GM19025 (cell line): ENCODE measurements at regions not wholly inside any gene's neighbourhood (a gene's known extent, or its start where the extent isn't known, plus 50 kb on each side); places are given as distances from the start of the nearest gene placed in this dataset.
"Not testable (repeated sequence)": the region's sequence is repeated elsewhere in the genome, so short reads cannot be mapped to it uniquely, and the experiment has no call there.

Experiments
- ATAC-seq: cut with Tn5 transposase; IDR thresholded peaks from one replicate; pipeline ENCODE4 v1.9.1; 2021; ENCODE audit warnings: mild to moderate bottlenecking, low read depth, moderate library complexity; ENCODE audit not compliant: unreplicated experiment

DNA sequence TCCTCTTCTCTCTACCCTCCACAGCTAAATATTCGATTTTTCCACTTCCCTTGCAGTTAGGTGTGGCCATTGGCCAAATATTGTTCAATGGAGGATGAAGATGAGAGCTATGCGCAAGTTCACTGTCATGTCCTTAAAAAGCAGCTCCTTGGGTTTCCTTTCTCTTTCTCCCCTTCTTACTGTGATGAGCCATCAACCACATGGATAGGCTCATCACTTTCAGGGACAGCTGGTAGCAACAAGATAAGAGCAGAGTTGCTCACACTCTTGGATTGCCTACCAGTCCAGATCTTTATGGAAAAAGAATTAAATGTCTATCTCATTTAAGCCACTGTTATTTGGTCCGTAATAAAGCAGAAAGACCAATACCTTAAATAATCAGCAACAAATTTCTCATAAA lies 377.0 kb downstream of the DDX10 start:
- ATAC-seq: no peak

DNA sequence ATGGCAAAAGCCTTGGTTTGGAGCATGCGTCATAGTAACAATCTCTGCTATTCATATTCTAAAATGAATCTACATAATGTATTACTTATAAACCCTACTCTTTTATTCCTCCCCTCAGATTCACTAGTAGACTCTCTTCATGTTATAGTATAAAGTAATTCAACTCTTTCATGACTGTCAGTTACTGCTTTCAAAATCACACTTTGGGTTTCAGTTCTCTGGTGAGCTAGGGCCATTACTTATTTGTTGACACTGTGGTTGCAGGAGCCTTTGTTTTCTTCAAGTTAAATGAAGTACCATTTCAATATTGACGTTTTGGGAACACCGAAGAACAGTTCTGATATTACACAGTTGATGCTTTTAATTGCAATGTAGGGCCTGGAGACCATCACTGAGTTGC lies 378.4 kb downstream of the DDX10 start:
- no peak for ATAC-seq

DNA sequence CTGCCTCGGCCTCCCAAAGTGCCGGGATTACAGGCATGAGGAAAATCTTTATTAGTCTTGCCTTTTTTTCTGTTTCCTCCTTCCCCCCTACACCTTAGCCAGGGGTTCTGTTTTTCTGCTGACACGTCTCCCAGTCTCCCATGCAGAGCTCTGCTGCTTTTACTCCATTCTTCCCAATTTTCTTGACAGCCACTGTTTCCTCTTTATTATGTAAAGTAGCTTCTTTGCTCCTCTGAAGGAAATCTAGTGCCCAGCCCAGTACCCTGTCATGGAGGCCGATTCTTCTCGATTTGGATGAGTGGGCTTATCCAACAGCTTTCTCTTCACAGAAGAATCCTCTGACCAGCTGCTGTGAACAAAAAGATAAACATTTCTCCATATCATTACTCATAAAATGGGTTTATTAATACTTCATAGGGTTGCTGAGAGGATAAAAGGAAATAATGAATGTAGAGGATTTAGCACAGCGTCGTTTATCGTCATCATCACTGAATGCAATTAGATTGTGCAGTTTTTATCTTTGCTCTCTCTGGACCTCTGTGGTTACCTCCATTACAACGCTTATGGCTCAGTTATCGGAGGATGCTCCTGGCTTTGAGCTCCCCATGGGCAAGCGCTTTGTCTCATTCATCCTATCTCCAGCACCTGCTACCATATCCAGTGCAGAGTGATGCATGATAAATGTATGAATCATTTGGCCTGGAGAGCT lies 375.6 kb upstream of the C11orf87 start:
- no peak for ATAC-seq

DNA sequence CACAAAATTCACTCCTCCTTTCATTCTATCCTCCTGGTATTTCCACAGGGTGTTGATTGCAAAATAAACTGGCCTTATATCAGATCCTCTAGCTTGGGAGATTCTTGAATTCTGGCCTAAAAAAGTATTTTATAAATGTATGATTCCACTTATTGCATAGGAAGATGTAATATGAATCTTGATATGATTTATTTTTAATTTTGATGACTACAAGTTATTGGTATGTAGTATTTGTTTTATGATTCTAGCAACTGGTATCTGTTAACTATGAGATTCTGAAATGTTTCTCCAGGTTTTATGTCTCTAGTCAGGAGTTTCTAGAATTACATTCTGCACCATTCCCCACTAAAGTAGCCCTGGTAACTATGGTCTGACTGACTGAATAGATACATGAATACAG lies 373.9 kb upstream of the C11orf87 start:
- no peak for ATAC-seq

DNA sequence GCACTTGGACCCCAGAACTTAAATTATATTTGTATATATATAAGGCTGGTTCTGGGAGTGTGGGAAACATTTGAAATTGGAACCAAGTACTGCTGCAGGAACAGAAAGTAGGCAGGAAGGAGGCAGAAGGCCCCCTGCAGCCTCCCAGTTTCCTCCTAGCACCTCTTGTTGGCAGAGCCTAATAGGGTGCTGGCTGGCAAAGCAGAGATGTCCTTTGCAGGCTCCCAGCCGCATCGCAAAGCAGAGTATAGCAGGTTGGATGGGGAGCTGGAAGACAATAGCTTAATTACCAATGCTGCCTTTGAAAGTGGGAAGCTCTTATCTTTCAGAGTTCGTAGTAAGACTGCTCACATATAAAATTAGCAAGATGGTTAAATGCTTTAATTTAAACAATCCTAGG lies 370.8 kb upstream of the C11orf87 start:
- ATAC-seq: no peak

DNA sequence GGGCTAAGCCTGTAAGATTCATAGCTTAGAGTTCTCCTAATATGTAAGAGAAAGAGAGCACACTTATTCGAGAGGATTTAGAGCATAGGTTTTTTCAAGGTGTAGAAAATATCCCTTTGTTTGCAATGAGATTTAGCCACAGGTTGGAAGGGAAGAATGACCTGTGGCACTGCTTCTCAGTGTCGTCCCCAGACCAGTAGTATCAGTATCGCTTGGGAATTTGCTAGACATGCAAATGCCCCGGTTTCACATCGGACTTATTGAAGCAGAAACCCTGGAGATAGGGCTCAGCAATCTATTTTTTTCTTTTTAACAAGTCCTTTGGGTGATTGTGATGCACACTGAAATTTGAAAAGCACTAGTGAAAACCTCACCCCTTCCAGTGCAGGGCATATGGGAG lies 362.6 kb upstream of the C11orf87 start:
- no peak for ATAC-seq

DNA sequence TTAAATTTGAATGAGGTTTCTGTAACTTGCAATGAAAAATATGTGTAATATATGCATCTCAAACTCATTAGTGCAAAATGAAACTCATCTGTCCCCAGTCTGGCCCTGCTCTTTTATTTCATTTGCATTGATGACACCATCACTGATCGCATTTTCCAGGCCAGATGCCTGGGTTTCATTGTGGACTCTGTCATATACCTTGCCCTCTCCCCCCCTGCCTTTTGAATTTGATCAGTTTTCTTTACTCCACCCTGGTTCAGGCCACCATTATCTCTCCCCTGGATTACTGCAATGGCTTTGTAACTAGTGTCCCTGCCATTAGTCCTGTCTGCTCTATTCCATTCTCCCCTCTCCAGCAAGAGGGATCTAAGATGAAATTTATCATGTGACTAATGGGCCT lies 360.6 kb upstream of the C11orf87 start:
- ATAC-seq: no peak

DNA sequence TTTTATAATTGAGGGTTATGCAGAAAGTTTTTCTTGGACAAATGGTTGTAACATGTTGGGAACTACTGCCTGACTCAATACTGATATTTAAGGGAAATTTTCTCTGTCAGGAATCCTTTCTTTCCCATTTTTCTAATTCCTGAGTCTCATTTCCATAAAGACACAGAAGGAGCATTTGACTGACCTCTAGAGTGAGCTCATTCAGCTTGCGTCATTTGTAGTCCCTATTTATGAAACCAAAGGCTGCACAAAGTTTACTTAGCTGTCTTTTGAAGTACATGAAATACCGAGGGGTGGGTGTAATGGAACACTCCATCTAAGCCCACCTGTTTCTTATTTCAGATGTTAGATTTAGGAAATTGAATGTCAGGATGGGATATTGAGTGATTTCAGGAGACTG lies 359.5 kb upstream of the C11orf87 start:
- ATAC-seq: no peak

DNA sequence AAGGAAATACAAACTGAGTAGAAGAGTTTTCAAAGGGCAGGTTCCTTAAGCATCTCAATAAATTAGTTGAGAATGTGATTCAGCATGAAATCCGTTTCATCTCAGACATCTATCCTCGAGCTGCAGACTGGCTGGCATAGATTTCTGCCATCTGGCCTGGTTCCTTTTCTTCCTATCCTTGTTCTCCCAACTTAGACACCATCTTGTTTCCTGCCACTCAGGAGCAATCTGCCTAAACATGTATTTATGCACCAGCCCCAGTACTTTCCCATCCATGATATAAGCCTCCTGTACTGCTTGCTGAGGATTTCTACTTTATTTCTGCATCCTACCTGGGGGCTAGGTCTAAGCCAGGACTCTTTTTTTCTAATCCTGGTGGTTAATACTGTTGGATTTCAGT lies 359.1 kb upstream of the C11orf87 start:
- no peak for ATAC-seq

DNA sequence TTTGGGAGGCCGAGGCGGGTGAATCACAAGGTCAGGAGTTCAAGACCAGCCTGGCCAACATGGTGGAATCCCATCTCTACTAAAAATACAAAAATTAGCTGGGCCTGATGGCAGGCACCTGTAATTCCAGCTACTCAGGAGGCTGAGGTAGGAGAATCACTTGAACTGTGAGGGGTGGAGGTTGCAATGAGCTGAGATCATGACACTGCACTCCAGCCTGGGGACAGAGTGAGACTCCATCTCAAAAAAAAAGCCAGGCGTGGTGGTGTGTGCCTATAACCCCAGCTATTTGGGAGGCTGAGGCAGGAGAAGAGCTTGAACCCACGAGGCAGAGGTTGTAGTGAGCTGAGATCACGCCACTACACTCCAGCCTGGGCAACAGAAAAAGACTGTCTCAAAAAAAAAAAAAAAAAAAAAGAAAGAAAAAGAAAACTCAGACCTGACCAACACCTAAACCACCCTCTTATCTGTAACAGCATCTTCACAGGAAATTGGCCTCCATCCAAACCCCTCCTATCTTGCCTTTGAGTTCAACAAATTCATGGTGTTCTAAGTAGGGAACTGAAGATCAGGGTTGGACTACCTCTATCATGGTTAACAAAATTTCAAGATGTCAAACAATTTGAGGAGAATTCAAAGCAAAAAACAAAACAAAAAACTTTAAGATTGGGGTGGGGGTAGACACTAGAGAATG lies 357.2 kb upstream of the C11orf87 start:
- ATAC-seq: not testable (repeated sequence)

DNA sequence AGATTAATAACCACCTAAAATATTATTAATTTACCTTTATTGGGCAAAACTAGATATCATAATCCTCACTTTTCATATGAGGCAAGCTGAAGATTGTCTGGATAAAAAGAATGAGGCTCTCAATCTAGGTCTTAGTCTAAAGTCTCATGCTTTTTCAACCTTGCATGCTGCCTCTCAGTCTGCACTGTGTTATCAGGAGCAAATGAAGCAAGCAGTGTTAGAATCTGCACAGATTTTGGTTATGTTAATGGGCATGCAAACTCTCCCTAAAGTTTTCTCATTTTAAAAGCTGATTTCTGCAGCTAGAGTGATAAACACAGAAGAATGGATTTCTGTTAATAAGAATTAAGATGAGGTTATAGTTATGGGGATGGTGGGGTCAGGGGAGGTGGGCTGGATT lies 350.7 kb upstream of the C11orf87 start:
- no peak for ATAC-seq

DNA sequence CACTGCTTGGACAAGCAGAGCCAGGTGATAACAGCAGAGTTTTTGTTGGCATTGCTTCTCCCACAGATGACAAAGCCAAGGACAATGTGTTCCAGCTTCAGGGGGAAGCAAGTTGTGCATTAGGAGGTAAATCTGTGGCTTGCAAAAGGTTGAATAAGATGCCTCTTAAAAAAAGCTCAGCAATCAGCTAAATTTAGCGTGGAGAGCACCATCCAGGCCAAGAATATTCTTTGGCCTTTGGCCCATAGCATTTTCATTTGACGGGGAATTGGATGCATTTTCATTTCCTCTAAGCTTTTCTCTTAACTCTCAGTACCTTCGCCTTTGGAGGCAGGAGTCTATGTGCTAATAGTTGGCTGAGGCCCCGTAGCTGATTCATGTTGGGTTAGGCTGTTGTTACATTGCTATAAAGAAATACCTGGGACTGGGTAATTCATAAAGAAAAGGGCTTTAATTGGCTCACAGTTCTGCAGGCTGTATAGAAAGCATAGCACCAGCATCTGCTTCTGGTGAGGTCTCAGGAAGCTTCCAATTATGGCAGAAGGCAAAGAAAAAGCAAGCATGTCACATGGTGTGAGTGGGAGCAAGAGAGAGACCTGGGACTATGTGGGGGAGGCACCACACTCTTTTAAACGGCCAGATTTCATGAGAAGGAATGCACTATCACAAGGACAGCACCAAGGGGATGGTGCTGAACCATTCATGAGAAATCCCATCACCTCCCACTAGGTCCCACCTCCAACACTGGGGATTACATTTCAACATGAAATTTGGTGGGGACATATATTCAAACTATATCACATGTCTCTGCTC lies 350.1 kb upstream of the C11orf87 start:
- ATAC-seq: no peak

DNA sequence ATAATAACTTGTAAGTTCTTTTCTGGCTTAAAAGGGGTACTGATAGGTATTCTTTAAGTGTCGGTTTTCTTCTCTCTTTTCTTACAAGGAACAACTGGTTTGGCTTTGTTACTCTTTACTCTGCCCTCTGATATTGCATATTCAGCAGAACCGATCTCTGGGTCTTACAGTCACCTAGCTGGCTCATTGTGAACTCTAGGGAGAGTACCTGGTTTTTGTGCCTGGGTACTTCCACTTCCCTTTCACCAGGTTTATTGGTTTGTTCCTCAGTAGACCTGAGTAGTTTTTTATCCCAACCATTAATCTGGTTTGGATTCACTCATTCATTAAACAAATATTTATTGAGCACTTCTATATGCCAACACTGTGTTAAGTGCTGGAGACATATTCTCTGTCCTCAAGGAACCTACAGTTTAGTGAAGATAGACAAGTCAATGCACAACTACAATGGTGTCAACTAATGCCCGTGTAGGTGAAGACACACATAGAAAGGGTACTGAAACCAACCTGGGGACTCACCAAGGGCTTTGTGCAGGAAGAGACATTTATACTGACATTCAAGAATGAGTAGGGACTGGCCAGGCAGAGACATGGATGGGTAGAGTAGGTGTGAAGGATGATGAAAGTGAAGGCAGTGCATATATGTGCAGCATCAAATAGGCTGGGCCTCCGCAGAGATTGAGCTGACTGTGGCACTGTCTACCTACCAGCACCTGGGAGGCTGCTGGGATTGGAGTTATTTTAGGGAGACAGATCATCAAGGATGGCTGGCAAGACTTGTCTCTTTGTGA lies 348.8 kb upstream of the C11orf87 start:
- ATAC-seq: no peak

DNA sequence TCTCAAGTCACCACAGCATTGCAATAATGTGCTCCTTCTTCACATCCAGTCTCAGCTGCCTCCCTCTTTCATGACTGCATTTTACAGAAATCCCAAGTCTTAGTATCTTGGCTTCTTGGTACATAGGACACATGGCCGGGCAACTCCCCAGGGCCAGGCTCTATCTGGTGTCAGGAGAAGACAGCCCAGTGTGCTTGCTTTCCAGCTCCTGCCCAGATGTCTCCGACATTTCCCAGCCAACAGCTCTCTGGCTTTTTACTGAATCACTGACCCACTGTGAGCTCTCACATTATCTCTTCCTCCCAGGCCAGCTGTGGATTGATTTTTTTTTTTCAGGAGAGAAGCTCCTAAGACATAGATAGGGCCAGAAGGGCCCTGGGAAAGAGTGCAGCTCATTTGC lies 346.0 kb upstream of the C11orf87 start:
- no peak for ATAC-seq

DNA sequence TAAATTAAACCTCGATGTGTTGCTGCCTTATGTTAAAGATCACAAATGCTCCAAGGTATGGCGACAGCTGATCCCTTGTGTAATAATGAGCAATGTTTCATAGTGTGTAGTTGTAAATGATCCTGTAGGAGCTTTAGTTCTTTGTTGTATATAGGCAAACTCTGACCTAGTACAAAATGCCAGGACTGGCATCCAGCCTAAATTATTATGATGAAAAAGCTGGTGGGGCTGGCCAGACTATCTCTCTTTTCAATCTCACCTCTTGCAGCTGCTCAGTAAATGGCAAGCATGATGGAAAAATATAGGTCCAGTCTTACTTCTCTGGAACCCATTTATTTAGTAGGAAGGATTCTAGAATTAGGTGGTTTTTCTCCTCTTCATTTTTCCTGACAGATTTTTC lies 345.1 kb upstream of the C11orf87 start:
- ATAC-seq: no peak

DNA sequence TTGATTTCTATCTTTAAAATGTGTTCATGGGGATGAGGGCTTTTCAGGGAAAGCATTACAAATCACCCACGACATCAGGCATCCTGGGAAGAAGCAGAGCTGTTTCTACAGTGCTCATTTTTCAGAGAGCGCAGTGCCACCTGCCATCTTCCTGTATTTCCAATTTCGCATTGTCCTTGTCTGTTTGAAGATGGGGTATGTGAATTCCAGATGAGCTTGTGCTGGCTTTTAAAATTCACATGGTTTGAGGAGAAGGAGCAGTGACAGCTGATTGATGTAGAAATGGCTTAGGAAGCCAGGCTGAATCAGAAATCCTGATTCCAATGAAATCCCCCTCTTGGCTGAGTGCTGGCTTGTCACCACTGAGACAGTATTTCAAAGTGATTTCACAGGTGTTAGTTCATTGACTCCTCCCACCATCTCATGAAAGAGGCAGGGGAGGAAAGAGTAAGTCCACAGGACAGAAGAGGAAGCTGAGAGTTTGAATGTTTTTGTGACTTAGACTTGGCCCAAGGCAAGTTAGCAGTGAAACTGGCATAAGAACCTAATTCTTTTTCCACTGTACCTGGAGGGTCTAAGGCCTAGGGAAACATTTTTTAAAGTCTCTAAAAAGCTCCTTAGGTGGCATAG lies 344.6 kb upstream of the C11orf87 start:
- ATAC-seq: no peak

DNA sequence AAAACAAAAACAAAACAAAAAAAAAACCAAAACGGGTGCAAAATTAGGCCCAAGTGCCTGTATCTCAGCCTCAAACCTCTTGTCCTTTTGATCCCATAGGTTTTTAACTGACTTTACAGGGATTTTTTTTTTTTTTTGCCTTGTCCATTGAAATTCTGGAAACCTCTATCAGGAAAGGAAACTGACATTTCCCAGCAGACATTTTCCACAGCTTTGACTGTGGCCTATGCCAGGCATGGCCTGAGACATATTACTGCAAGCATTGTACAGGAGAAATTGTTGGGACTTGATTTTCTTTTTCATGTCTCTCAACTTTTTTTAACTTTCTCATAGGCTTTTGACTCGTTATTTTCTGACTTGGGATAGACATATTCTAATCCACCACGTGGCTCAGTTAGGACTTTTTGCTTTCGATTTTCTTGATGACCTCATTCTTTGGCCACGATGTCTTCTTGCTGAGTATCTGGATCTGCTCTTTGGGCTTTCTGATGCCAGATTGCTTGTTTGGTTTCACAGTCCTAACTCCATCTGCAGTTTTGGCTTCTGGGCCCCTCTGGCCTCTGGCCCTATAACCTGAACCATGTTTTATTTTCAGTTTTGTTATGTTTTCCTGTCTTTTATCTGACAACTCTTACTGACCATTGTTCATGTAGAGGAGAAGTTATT lies 336.1 kb upstream of the C11orf87 start:
- no peak for ATAC-seq

DNA sequence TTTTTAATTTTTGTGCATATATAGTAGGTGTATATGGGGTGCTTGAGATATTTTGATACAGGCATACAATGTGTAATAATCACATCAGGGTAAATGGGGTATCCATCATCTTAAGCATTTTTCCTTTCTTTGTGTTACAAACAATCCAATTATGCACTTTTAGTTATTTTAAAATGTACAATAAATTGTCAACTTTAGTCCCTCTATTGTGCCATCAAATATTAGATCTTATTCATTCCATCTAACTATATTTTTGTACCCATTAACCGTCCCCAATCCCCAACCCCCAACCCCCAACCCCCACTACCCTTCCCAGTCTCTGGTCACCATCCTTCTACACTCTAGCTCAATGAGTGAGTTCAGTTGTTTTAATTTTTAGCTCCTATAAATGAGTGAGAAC lies 335.1 kb upstream of the C11orf87 start:
- no peak for ATAC-seq

DNA sequence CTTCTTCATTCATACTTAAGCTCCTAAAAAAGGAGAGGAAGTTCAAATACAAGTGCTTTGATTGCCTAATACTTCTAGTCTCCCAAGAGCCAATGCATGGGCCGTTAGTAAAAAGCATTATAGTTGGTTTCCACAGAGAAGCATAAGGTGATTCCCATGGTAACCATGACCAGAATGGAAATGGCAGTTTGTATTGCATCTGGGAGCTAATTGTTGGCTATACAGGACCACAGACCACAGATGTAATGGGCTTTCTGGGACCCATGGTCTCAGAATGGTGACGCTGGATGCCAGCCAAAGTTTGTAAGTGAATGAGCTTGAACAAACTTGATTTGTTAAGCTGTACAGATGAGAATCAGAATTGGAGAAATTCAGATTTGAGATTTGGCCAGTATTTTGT lies 333.9 kb upstream of the C11orf87 start:
- no peak for ATAC-seq

DNA sequence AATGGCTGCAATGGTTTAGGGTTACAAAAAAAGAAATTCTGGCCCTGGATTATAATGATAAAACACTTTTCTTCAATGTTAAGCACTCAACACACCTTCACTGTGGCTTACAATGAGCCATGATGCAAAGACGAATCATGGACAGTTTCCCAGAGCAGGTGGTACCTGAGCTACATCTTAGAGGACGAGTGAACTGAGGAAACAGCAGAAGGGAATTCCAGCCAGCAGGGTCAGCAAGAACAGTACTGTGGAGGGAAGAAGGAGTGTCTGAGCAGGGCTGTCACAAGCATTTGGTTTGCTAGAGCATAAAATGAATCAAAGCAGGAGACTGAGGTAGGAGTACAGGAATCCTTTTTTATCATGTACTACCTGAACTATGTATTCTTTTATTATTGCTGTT lies 332.8 kb upstream of the C11orf87 start:
- no peak for ATAC-seq
